H1 (cell line): ENCODE measurements at regions not wholly inside any gene's neighbourhood (a gene's known extent, or its start where the extent isn't known, plus 50 kb on each side); places are given as distances from the start of the nearest gene placed in this dataset.

Source experiments
- CTCF ChIA-PET: fragments of 300-600 bp; sonication (Branson Sonifier 250); formaldehyde crosslinking; loops from one replicate; lab custom pipeline; 2021; ENCODE audit not compliant: partially characterized antibody; lab: Charles Lee
- POLR2A ChIA-PET: fragments of 300-600 bp; sonication (Branson Sonifier 250); formaldehyde crosslinking; loops from one replicate; lab custom pipeline; 2021; ENCODE audit warnings: inconsistent platforms; ENCODE audit not compliant: partially characterized antibody; lab: Charles Lee
- DNase-seq, 2 experiments: peaks; one replicate each; pipeline versions ENCODE4 v3.0.0 to v3.0.0-alpha.2; 2010 to 2022; ENCODE audit warnings: low spot score in 2 of 2, low read depth in 1 of 2, mixed read lengths in 1 of 2
- FAIRE-seq: peaks from 2 replicates; lab custom pipeline; 2011; peaks lifted over from hg19 to GRCh38; lab: Jason Lieb, UNC
- H2AFZ ChIP-seq: 2 replicates; pipeline ENCODE4 v1.8.1; 2012; ENCODE audit warnings: low read length, inconsistent platforms
- H2AK5ac ChIP-seq: 2 replicates; pipeline ENCODE4 v1.6.1; 2013; ENCODE audit warnings: low read depth, low read length
- H2BK120ac ChIP-seq: replicated peaks from 2 replicates; pipeline ENCODE3; 2013; ENCODE audit warnings: low read depth, low read length, inconsistent platforms
- H2BK12ac ChIP-seq: 2 replicates; pipeline ENCODE4 v1.6.1; 2013; ENCODE audit warnings: low read depth, low read length
- H2BK15ac ChIP-seq: 2 replicates; pipeline ENCODE4 v1.6.1; 2013; ENCODE audit warnings: low read length
- H2BK20ac ChIP-seq: 2 replicates; pipeline ENCODE4 v1.6.1; 2013; ENCODE audit warnings: low read length
- H2BK5ac ChIP-seq: 2 replicates; pipeline ENCODE4 v1.6.1; 2013; ENCODE audit warnings: low read depth, low read length
- H3K14ac ChIP-seq: 2 replicates; pipeline ENCODE4 v1.6.1; 2013; ENCODE audit warnings: inconsistent platforms; ENCODE audit not compliant: insufficient read length
- H3K18ac ChIP-seq: 2 replicates; pipeline ENCODE4 v1.6.1; 2013; ENCODE audit warnings: low read length; ENCODE audit errors: extremely low read depth
- H3K23ac ChIP-seq: 2 replicates; pipeline ENCODE4 v1.6.1; 2013; ENCODE audit warnings: inconsistent platforms; ENCODE audit not compliant: insufficient read length
- H3K23me2 ChIP-seq: 2 replicates; pipeline ENCODE4 v1.6.1; 2013; ENCODE audit warnings: low read depth, low read length
- H3K27ac ChIP-seq: 2 replicates; pipeline ENCODE4 v1.6.1; 2011; ENCODE audit warnings: low read depth, low read length, inconsistent platforms
- H3K27me3 ChIP-seq, 4 experiments: replicated peaks in 1 of 4; 1 replicate in 1 of 4; 2 replicates in 3 of 4; pipeline versions ENCODE4 v1.6.1 to v1.8.1; 2011 to 2013; ENCODE audit warnings: low read length in 3 of 4, mild to moderate bottlenecking in 3 of 4, inconsistent platforms in 2 of 4, mixed read lengths in 2 of 4, moderate library complexity in 1 of 4; ENCODE audit not compliant: control insufficient read depth in 3 of 4, insufficient read depth in 3 of 4; ENCODE audit errors: extremely low read depth in 1 of 4
- H3K36me3 ChIP-seq, 4 experiments: 2 replicates each; pipeline versions ENCODE4 v1.6.1 to v1.8.1; 2011 to 2013; ENCODE audit warnings: mild to moderate bottlenecking in 4 of 4, low read length in 3 of 4, moderate library complexity in 2 of 4, control low read depth in 1 of 4, inconsistent platforms in 1 of 4; ENCODE audit not compliant: insufficient read depth in 4 of 4, control insufficient read depth in 2 of 4
- H3K4ac ChIP-seq: replicated peaks from 2 replicates; pipeline ENCODE3; 2013; ENCODE audit warnings: low read length, low read depth, mixed read lengths, inconsistent platforms; ENCODE audit not compliant: insufficient read length
- H3K4me1 ChIP-seq, 4 experiments: replicated peaks in 1 of 4; 1 replicate in 1 of 4; 2 replicates in 3 of 4; pipeline versions ENCODE4 v1.6.1 to v1.8.1; 2011 to 2013; ENCODE audit warnings: low read length in 3 of 4, inconsistent platforms in 2 of 4, mixed read lengths in 1 of 4; ENCODE audit not compliant: insufficient read depth in 4 of 4, control insufficient read depth in 3 of 4
- H3K4me2 ChIP-seq, 2 experiments: 2 replicates each; pipeline versions ENCODE4 v1.6.1 to v1.8.1; 2011 to 2013; ENCODE audit warnings: low read depth in 2 of 2, low read length in 2 of 2, control low read depth in 1 of 2, inconsistent platforms in 1 of 2, mild to moderate bottlenecking in 1 of 2; ENCODE audit not compliant: insufficient read depth in 1 of 2
- H3K4me3 ChIP-seq, 4 experiments: fragments of 200-600, 300-600 bp in 1 of 4; sonication (generic), shearing (Covaris generic), sonication (Bioruptor Twin) in 1 of 4; 2 replicates each; pipeline versions ENCODE4 v1.5.1 to v1.8.1; 2011 to 2016; ENCODE audit warnings: low read length in 4 of 4, low read depth in 3 of 4, control low read depth in 2 of 4, inconsistent platforms in 2 of 4, mild to moderate bottlenecking in 2 of 4, mixed read lengths in 1 of 4, moderate library complexity in 1 of 4; ENCODE audit not compliant: insufficient read depth in 2 of 4; ENCODE audit errors: extremely low read depth in 1 of 4
- H3K56ac ChIP-seq: replicated peaks from 2 replicates; pipeline ENCODE3; 2013; ENCODE audit warnings: low read depth, mild to moderate bottlenecking, mixed read lengths, low read length, inconsistent platforms; ENCODE audit not compliant: insufficient read length
- H3K79me1 ChIP-seq: 2 replicates; pipeline ENCODE4 v1.6.1; 2013; ENCODE audit warnings: low read depth, low read length, control low read depth
- H3K79me2 ChIP-seq, 2 experiments: 2 replicates each; pipeline versions ENCODE4 v1.6.1 to v1.8.1; 2012 to 2013; ENCODE audit warnings: low read length in 2 of 2, mild to moderate bottlenecking in 2 of 2, inconsistent platforms in 1 of 2; ENCODE audit not compliant: insufficient read depth in 2 of 2, control insufficient read depth in 1 of 2
- H3K9ac ChIP-seq, 4 experiments: replicated peaks in 1 of 4; 1 replicate in 1 of 4; 2 replicates in 3 of 4; pipeline versions ENCODE4 v1.6.1 to v1.8.1; 2011 to 2013; ENCODE audit warnings: low read depth in 3 of 4, low read length in 3 of 4, control low read depth in 2 of 4, mild to moderate bottlenecking in 2 of 4, moderate library complexity in 2 of 4, inconsistent platforms in 1 of 4; ENCODE audit errors: extremely low read depth in 1 of 4
- H3K9me3 ChIP-seq, 2 experiments: 2 replicates each; pipeline versions ENCODE4 v1.6.1 to v1.8.1; 2012 to 2013; ENCODE audit warnings: mild to moderate bottlenecking in 2 of 2, moderate library complexity in 2 of 2, control low read depth in 1 of 2, inconsistent platforms in 1 of 2, low read depth in 1 of 2, low read length in 1 of 2, mixed read lengths in 1 of 2; ENCODE audit not compliant: insufficient read depth in 2 of 2
- H4K20me1 ChIP-seq, 2 experiments: replicated peaks in 1 of 2; 2 replicates each; pipeline versions ENCODE3 to v1.8.1; 2011 to 2013; ENCODE audit warnings: inconsistent platforms in 2 of 2, low read length in 2 of 2, mild to moderate bottlenecking in 1 of 2; ENCODE audit not compliant: insufficient read depth in 2 of 2, control insufficient read depth in 1 of 2
- H4K5ac ChIP-seq: 2 replicates; pipeline ENCODE4 v1.6.1; 2013; ENCODE audit warnings: low read length, low read depth, mixed read lengths, inconsistent platforms; ENCODE audit not compliant: insufficient read length
- H4K8ac ChIP-seq: 2 replicates; pipeline ENCODE4 v1.8.0; 2013; ENCODE audit warnings: mild to moderate bottlenecking, moderate library complexity, low read length, inconsistent platforms; ENCODE audit not compliant: insufficient read depth; ENCODE audit errors: extremely low read depth
- H4K91ac ChIP-seq: replicated peaks from 2 replicates; pipeline ENCODE3; 2013; ENCODE audit warnings: low read length, mixed read lengths, inconsistent platforms; ENCODE audit not compliant: insufficient read length
- ASH2L ChIP-seq: fragments of 200-600, 300-600 bp; sonication (generic); IDR thresholded peaks from one replicate; pipeline ENCODE4 v1.7.1; 2017; ENCODE audit warnings: low read length
- BCL11A ChIP-seq, 2 experiments: IDR thresholded peaks; one replicate each; pipeline ENCODE4 v1.6.1; 2011; ENCODE audit warnings: low read depth in 2 of 2, low read length in 2 of 2, mild to moderate bottlenecking in 2 of 2
- EGR1 ChIP-seq: IDR thresholded peaks from 2 replicates; pipeline ENCODE4 v1.6.1; 2011; ENCODE audit warnings: low read depth, low read length, borderline replicate concordance
- HDAC2 ChIP-seq, 2 experiments: fragments of 300-600 bp in 1 of 2; sonication (generic) in 1 of 2; IDR thresholded peaks; 2 replicates each; pipeline ENCODE4 v1.6.1; 2011 to 2012; ENCODE audit warnings: low read depth in 2 of 2, low read length in 2 of 2, mild to moderate bottlenecking in 2 of 2, moderate library complexity in 2 of 2, borderline replicate concordance in 1 of 2, inconsistent platforms in 1 of 2
- MAX ChIP-seq: IDR thresholded peaks from 2 replicates; pipeline ENCODE4 v1.6.1; 2012; ENCODE audit warnings: inconsistent platforms
- TCF12 ChIP-seq: IDR thresholded peaks from 2 replicates; pipeline ENCODE4 v1.6.1; 2011; ENCODE audit warnings: low read depth, mild to moderate bottlenecking, low read length
- TEAD4 ChIP-seq: IDR thresholded peaks from 2 replicates; pipeline ENCODE4 v1.6.1; 2012; ENCODE audit warnings: low read depth, low read length, inconsistent platforms, mixed read lengths
- YY1 ChIP-seq: IDR thresholded peaks from 2 replicates; pipeline ENCODE4 v1.6.1; 2011; ENCODE audit warnings: low read depth, mild to moderate bottlenecking, low read length

- DNase-seq (no peak), FAIRE-seq (no peak)
- Histone ChIP-seq H3K4me2 (no peak overlapping the region), H2BK12ac (no peak overlapping the region), H3K23me2 (no peaks in the 10 kb centered on the region; the same call in 1 of the 2 replicates), H3K4me1 (no peaks in the 10 kb centered on the region), H2BK20ac (no peak overlapping the region), H3K18ac (no peak overlapping the region), H2AFZ (no peak overlapping the region), H3K9ac (no peak overlapping the region), H4K5ac (no peak overlapping the region), H3K56ac (no peak overlapping the region), H3K4me3 (no peak overlapping the region), H2BK5ac (no peak overlapping the region), H2BK15ac (no peak overlapping the region), H4K8ac (no peak overlapping the region), H3K14ac (no peak overlapping the region), H4K20me1 (peaks cover 0 to 2% of the 10 kb centered on the region in 2 experiments), H3K79me2 (no peaks in the 10 kb centered on the region), H3K4ac (no peak overlapping the region), H3K9me3 (peaks cover 5 to 10% of the 10 kb centered on the region in 2 experiments; a peak in 3 of 4 replicates), H2AK5ac (no peak overlapping the region), H3K79me1 (no peaks in the 10 kb centered on the region), H3K36me3 (no peaks in the 10 kb centered on the region), H3K27ac (no peak overlapping the region), H2BK120ac (no peak overlapping the region), H4K91ac (no peak overlapping the region), H3K27me3 (no peaks in the 10 kb centered on the region), H3K23ac (no peak overlapping the region)
- ChIA-PET CTCF (interaction anchor here (2.0 kb wide), 1 partner anchor 10 kb away, joined by 10 read pairs; no protein-coding TSS in a partner anchor), POLR2A (no interaction called here)
- TF ChIP-seq HDAC2 (IDR thresholded peaks at IDR 0.05; ENCODE audit: borderline replicate concordance in 1 of 2, low read depth in 2 of 2, low read length in 2 of 2) (no peak), BCL11A (IDR thresholded peaks at IDR 0.05; ENCODE audit: low read depth in 2 of 2, low read length in 2 of 2) (no peak), YY1 (no peak), TEAD4 (no peak), EGR1 (no peak), MAX (no peak), ASH2L (no peak), TCF12 (no peak)
Measured at GRCh38 chr9:13990331-13990730, 323.6 kb downstream of the NFIB start.
